C4-2B (cell line): ENCODE measurements at regions not wholly inside any gene's neighbourhood (a gene's known extent, or its start where the extent isn't known, plus 50 kb on each side); places are given as distances from the start of the nearest gene placed in this dataset.

Source experiments
- H3K27ac ChIP-seq: fragments of 450-650 bp; 2 replicates; pipeline ENCODE4 v1.5.1; 2017
- CTCF ChIP-seq: fragments of 450-650 bp; conservative IDR thresholded peaks from 2 replicates; pipeline ENCODE4 v1.5.1; 2017; ENCODE audit warnings: mild to moderate bottlenecking
- ZFX ChIP-seq: fragments of 450-650 bp; IDR thresholded peaks from 2 replicates; pipeline ENCODE4 v1.6.1; 2017

- TF ChIP-seq ZFX: no peak
- no peak for TF ChIP-seq CTCF
Observed at GRCh38 chrX:45664727-45665290, 464.1 kb upstream of the DIPK2B start.

GRCh38 chrX:45660477-45660876, 459.8 kb upstream of the DIPK2B start:
- TF ChIP-seq ZFX (no peak), CTCF (no peak)
- H3K27ac ChIP-seq: no peak overlapping the region

More at GRCh38 chrX:45664727-45665290, 464.1 kb upstream of the DIPK2B start:
- H3K27ac ChIP-seq: no peak overlapping the region

GRCh38 chrX:45633419-45633818, 432.7 kb upstream of the DIPK2B start:
- no peak overlapping the region for H3K27ac ChIP-seq
- TF ChIP-seq CTCF: no peak
- TF ChIP-seq ZFX: no peak

GRCh38 chrX:45632506-45632905, 431.8 kb upstream of the DIPK2B start:
- TF ChIP-seq CTCF (no peak), ZFX (no peak)
- no peak overlapping the region for H3K27ac ChIP-seq

GRCh38 chrX:45630078-45630477, 429.4 kb upstream of the DIPK2B start:
- no peak overlapping the region for H3K27ac ChIP-seq
- no peak for TF ChIP-seq ZFX
- TF ChIP-seq CTCF: no peak

- no peak for TF ChIP-seq ZFX
- no peak overlapping the region for H3K27ac ChIP-seq
Observed at GRCh38 chrX:45628041-45628440, 427.4 kb upstream of the DIPK2B start.

- no peak for TF ChIP-seq CTCF
- TF ChIP-seq ZFX: no peak
- no peak overlapping the region for H3K27ac ChIP-seq
Observed at GRCh38 chrX:45623266-45623665, 422.6 kb upstream of the DIPK2B start.

GRCh38 chrX:45622538-45622937, 421.9 kb upstream of the DIPK2B start:
- no peak overlapping the region for H3K27ac ChIP-seq
- TF ChIP-seq CTCF (no peak), ZFX (no peak)
